ENCODE measurements at regions not wholly inside any gene's neighbourhood (a gene's known extent, or its start where the extent isn't known, plus 50 kb on each side); places are given as distances from the start of the nearest gene placed in this dataset.

DNA sequence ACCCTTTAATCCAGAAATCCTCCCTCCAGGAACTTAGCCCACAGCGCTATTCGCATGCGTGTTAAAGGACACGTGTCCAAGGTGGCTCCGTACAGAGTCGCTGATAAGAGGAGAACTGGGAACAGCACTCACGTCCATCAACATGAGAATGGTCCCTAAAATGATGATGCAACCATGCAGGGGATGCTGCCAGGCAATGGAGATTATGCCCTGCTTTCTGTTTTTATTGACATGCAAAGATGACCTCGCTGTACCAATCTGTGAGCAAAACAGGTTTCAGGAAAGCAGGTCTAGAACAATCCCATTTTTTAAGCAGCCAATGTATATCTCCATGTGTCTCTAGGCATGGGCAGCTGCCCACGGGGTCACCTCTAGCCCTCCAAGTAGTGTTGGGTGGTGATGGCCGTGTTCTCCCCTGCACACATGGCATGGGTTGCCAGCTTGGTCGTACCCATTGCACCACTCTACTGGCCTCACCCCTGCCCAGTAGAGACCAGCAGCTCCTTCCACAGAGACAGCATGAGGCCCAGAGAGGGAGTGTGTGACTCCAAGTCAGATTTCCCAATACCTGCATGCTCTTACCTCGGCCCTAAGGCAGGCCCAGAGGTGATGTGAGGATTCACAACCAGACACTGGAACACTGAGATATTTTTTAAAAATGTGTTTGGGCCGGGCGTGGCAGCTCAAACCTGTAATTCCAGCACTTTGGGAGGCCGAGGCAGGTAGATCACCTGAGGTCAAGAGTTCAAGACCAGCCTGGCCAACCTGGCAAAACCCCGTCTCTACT lies 68.3 kb upstream of the LINC01488 start:
- DNase-seq (ENCODE audit: low spot score in 2 of 2): no peak
- no peaks in the 10 kb centered on the region for H3K36me3 ChIP-seq (replicated peaks)
- no peaks in the 10 kb centered on the region for H3K4me1 ChIP-seq
- in situ Hi-C loops (cut with MboI; ENCODE audit: low sequenced_read_pairs): no loop called here
- H3K9me3 ChIP-seq: no peaks in the 10 kb centered on the region
- H3K4me3 ChIP-seq: no peak overlapping the region
- H3K27me3 ChIP-seq (ENCODE audit: low read depth): no peaks in the 10 kb centered on the region

DNA sequence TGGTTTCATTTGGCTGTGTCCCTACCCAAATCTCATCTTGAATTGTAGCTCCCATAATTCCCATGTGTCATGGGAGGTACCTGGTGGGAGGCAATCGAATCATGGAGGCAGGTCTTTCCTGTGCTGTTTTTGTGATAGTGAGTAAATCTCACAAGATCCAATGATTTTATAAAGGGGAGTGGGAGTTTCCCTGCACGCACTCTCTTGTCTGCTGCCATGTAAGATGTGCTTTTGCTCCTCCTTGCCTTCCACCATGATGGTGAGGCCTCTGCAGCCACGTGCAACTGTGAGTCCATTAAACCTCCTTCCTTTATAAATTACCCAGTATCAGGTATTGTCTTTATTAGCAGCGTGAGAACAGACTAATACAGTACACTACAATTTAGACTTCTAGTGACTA lies 67.5 kb upstream of the LINC01488 start:
- Histone ChIP-seq H3K4me3 (no peak overlapping the region), H3K4me1 (no peaks in the 10 kb centered on the region), H3K36me3 (replicated peaks) (no peaks in the 10 kb centered on the region), H3K27me3 (ENCODE audit: low read depth) (no peaks in the 10 kb centered on the region), H3K9me3 (no peaks in the 10 kb centered on the region)
- DNase-seq (ENCODE audit: low spot score in 2 of 2): no peak
- in situ Hi-C loops (cut with MboI; ENCODE audit: low sequenced_read_pairs): no loop called here

DNA sequence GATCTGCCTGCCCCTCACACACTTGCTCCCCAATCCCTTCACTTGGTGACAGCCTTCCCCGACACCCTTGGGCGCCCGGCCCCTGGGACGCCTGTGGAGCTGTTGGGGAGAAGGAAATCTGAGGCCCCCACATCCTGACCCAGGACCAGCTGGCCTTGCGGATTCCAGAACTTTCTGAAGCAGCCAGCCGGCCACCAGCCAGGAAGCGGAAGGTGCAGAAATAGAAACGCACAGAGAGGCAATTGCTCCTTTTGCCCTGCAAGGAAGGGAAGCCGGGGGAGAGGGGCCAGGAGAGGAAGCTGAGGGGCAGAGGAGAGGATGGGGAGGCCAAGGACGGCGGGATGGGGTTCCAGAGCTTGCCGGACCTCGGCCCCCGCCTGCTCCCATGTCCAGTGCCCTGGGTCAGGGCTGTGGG lies 66.7 kb upstream of the LINC01488 start:
- DNase-seq (ENCODE audit: low spot score in 2 of 2): no peak
- in situ Hi-C loops (cut with MboI; ENCODE audit: low sequenced_read_pairs): no loop called here
- Histone ChIP-seq H3K4me1 (no peaks in the 10 kb centered on the region), H3K36me3 (replicated peaks) (no peaks in the 10 kb centered on the region), H3K9me3 (no peaks in the 10 kb centered on the region), H3K4me3 (no peak overlapping the region), H3K27me3 (ENCODE audit: low read depth) (no peaks in the 10 kb centered on the region)

DNA sequence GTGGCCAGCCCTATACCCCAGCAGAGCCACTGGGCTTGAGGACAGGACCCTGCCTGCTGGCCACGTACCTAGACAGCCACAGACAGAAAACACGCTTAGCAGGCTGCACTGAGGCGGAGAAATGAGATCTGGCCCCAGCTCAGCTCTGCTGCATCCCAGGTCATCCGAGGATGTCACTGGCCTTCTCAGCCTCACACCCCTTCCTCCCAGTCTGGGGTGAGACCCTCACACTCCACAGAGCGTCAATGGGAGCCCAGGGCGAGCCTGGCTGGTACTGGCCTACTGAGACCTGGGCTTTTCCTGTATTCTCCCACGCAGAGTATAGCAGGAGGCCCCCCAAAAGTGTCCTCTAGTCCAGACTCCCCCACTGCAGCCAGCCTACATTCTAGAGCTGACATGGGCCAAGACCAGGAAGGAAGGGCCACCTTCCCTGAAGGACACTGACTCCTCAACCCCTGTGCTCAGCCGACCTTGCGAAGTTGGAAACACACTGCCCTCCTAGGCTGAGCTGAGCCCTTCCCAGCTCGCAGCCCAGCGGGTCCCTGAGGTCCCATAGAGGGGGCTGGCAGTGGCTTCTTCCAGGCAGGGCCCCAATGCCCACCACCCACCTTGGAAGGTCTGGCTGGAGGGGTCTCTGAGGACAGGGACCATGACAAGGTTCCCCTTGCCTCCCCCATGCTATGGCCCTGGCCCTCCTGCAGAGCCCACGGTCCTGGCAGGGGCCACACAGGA lies 65.9 kb upstream of the LINC01488 start:
- Histone ChIP-seq H3K4me1 (no peaks in the 10 kb centered on the region), H3K4me3 (no peak overlapping the region), H3K36me3 (replicated peaks) (no peaks in the 10 kb centered on the region), H3K9me3 (no peaks in the 10 kb centered on the region), H3K27me3 (ENCODE audit: low read depth) (no peaks in the 10 kb centered on the region)
- in situ Hi-C loops (cut with MboI; ENCODE audit: low sequenced_read_pairs): no loop called here
- DNase-seq (ENCODE audit: low spot score in 2 of 2): no peak

DNA sequence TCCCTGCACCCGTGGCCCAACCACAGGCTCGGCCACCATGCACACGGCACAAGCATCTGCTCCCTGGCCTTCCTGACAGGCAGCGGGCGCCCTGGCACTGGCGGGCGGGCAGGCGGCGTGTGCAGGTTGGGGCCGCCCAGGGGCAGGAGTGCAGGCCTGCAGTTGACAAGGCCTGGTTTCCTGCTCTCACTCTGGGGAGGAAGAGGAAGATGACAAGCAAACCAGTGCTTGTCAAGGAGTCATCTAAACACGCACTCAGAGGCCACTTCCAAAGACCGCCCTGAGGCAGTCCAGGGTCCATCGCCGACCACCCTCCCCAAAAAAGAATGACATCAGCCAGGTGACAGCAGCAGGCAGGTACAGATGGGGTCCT lies 65.3 kb upstream of the LINC01488 start:
- H3K9me3 ChIP-seq: no peaks in the 10 kb centered on the region
- in situ Hi-C loops (cut with MboI; ENCODE audit: low sequenced_read_pairs): no loop called here
- H3K4me1 ChIP-seq: no peaks in the 10 kb centered on the region
- H3K4me3 ChIP-seq: no peak overlapping the region
- no peaks in the 10 kb centered on the region for H3K27me3 ChIP-seq (ENCODE audit: low read depth)
- H3K36me3 ChIP-seq (replicated peaks): no peaks in the 10 kb centered on the region
- DNase-seq (ENCODE audit: low spot score in 2 of 2): no peak

DNA sequence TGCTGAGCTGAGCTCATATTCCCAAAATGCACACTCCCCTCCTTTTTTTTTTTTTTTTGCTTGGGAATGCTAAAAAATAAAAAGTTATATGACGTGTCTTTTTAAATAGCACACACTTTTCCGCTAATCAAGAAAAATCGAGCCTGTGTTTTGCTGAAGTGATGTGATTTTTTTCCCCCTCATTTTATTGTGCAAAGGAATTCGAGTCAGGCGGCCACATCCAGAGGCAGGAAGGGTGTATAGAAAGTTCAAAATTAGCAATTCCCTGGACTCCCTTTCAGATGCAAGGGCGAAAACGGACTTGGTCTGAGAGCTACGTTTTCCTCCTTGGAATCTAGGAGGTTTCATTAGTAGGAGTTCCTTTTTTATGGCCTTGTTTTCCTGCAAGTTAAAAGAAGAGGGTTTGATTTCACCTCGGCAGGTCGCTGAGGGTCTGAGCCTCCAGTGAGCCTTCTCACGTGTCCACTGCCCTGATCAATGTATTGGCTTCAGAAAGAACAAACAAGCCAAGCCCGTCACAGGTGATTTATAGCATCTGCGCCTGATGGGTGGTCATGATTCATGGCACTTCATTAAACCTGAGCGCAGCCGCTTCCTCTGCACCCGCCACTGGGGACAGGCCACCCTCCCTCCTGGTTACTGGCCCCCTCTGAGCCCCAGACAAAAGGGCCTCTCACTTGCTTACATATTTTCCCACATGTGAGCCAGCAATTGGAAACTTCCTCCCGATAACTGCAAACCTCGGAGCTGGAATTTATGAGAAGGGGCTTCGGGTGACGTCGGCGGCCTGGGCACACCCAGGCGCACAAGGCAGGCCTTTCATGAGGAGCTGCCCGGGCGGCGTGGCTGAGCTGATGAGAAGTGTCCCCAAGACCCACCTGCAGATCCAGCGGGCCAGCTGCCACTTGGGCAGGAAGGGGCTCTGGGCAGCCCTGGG lies 64.4 kb upstream of the LINC01488 start:
- Histone ChIP-seq H3K27me3 (ENCODE audit: low read depth) (no peaks in the 10 kb centered on the region), H3K4me1 (no peaks in the 10 kb centered on the region), H3K4me3 (no peak overlapping the region), H3K9me3 (no peaks in the 10 kb centered on the region), H3K36me3 (replicated peaks) (no peaks in the 10 kb centered on the region)
- in situ Hi-C loops (cut with MboI; ENCODE audit: low sequenced_read_pairs): no loop called here
- no peak for DNase-seq (ENCODE audit: low spot score in 2 of 2)

DNA sequence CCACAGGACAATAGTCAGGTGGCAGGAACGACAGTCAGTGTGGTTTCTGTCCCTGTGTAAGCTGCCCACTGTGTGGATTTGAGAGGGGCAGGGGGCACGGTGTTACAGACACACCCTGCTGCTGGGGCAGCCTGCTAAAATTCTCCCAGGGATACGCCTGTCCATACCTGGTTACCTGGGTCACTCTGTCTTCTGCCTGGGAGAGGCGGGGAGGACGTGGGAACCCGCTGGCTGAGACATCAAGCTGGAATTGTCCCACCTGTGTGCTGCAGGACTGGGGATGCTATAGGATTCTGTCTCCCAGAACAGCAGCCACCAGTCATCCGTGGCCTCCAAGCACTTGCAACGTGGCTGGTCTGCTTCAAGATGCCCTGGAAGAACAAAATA lies 63.8 kb upstream of the LINC01488 start:
- no peaks in the 10 kb centered on the region for H3K27me3 ChIP-seq (ENCODE audit: low read depth)
- no peaks in the 10 kb centered on the region for H3K36me3 ChIP-seq (replicated peaks)
- in situ Hi-C loops (cut with MboI; ENCODE audit: low sequenced_read_pairs): no loop called here
- H3K4me1 ChIP-seq: no peaks in the 10 kb centered on the region
- no peak overlapping the region for H3K4me3 ChIP-seq
- no peak for DNase-seq (ENCODE audit: low spot score in 2 of 2)
- no peaks in the 10 kb centered on the region for H3K9me3 ChIP-seq

DNA sequence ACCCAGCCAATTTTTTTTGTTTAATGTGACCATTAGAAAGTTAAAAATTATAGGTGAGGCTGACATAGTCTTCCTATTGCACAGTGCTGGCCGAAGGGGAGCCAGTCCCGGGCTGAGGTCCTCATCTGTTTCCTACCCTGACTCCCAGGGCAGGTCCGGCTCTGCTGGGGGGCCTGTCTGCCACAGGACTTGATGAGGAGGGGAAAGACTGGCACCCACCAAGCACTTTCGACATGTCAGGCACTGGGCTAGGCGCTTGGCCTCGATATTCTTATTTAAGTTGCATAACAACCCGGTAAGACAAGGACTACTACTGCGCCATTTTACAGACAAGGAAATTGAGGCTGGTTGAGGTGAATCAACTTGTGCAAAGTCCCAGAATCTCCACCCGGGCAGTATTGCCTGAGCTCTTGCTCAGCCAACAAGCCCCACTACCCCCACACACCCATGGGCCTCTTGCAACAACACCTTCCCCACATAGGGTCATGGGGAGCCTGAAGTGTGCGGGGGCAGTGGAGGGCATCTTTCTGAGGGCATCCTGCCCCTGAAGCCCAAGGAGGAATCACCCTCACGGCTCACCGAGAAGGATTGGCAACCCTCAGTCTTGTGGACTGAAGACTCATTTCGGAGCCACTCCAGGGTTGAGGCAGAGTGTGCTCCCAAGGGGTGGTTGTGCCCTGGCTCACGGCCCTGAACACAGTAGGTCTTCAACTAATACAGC lies 62.7 kb upstream of the LINC01488 start:
- H3K27me3 ChIP-seq (ENCODE audit: low read depth): no peaks in the 10 kb centered on the region
- no peaks in the 10 kb centered on the region for H3K36me3 ChIP-seq (replicated peaks)
- H3K4me3 ChIP-seq: no peak overlapping the region
- no peaks in the 10 kb centered on the region for H3K4me1 ChIP-seq
- no peaks in the 10 kb centered on the region for H3K9me3 ChIP-seq
- in situ Hi-C loops (cut with MboI; ENCODE audit: low sequenced_read_pairs): no loop called here
- DNase-seq (ENCODE audit: low spot score in 2 of 2): no peak

DNA sequence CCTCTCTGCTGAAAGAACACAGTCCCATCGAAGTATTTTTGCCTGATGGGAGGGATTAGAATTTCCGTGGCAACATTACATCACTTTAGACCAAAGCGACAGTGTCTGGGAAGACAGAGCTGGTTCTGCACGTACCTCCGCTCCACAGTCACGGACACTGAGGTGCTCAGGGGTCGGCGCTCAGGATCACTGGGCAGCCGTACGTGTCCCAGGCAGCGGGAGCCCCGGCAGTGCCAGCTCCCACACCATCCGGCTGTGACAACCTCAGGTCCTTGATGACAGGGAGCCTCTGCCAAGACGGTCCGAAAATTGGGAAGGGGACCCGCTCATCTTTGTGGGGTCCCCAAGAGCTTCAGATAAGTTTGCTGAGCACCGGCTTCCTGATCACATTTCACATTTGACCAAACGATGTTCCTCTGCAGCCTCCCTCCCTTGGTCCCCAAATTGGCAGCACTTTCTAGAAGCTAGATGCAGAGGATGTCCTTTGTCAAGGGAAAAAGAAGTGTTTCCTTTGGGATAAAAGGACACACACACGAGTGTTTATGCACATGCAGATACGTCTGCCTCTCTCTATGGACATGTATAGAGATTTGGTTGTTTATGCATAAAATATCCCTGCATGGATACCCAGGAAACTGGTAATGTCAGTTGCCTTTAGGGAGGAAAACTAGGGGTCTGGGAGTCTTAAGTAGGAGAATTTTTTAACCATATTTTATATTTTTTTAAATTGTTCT lies 61.6 kb upstream of the LINC01488 start:
- DNase-seq (ENCODE audit: low spot score in 2 of 2): no peak
- no peaks in the 10 kb centered on the region for H3K27me3 ChIP-seq (ENCODE audit: low read depth)
- in situ Hi-C loops (cut with MboI; ENCODE audit: low sequenced_read_pairs): no loop called here
- no peak overlapping the region for H3K4me3 ChIP-seq
- no peaks in the 10 kb centered on the region for H3K36me3 ChIP-seq (replicated peaks)
- no peaks in the 10 kb centered on the region for H3K4me1 ChIP-seq
- peaks cover 4% of the 10 kb centered on the region for H3K9me3 ChIP-seq

DNA sequence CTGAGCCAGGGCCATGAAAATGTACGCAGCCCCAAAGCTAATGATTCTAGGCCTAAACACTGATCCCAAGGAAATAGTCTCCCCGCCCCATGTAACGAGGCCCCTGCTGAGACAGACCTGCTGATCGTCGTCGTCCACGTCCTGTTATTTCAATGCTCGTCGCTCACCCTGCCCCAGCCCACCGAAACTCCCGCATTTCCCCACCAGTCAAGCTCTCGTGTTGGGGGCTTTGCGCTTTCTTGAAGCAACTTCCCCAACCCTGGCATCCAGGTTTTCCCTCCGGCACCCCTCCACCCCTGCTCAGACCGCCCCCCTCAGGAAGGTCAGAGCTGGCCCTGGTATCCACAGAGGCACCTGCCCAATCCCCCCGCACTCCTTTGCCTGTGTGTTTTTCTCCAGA lies 58.8 kb upstream of the LINC01488 start:
- Histone ChIP-seq H3K36me3 (replicated peaks) (no peaks in the 10 kb centered on the region), H3K4me1 (no peaks in the 10 kb centered on the region), H3K27me3 (ENCODE audit: low read depth) (no peaks in the 10 kb centered on the region), H3K4me3 (no peak overlapping the region), H3K9me3 (peaks cover 5% of the 10 kb centered on the region)
- in situ Hi-C loops (cut with MboI; ENCODE audit: low sequenced_read_pairs): no loop called here
- no peak for DNase-seq (ENCODE audit: low spot score in 2 of 2)

DNA sequence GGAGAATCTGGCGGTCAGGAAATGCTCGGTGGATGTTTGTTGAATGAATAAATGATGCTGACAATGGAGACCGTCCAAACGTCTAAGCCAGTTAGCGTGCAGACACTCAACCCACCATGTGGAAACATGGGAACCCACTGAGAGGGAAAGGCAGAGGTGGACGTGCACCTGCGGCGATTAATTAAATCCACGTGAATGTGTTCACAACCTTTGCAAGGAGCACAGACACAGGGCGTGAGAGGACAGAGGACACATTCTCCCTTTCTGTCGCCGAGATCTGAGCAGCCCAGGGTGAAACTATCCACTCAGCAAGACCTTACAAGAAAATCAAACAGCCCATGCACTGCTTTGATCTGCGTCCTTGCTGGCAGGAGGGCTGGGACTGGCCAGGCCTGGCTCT lies 58.3 kb upstream of the LINC01488 start:
- Histone ChIP-seq H3K9me3 (peaks cover 5% of the 10 kb centered on the region), H3K27me3 (ENCODE audit: low read depth) (no peaks in the 10 kb centered on the region), H3K36me3 (replicated peaks) (no peaks in the 10 kb centered on the region), H3K4me3 (no peak overlapping the region), H3K4me1 (no peaks in the 10 kb centered on the region)
- in situ Hi-C loops (cut with MboI; ENCODE audit: low sequenced_read_pairs): no loop called here
- DNase-seq (ENCODE audit: low spot score in 2 of 2): no peak

DNA sequence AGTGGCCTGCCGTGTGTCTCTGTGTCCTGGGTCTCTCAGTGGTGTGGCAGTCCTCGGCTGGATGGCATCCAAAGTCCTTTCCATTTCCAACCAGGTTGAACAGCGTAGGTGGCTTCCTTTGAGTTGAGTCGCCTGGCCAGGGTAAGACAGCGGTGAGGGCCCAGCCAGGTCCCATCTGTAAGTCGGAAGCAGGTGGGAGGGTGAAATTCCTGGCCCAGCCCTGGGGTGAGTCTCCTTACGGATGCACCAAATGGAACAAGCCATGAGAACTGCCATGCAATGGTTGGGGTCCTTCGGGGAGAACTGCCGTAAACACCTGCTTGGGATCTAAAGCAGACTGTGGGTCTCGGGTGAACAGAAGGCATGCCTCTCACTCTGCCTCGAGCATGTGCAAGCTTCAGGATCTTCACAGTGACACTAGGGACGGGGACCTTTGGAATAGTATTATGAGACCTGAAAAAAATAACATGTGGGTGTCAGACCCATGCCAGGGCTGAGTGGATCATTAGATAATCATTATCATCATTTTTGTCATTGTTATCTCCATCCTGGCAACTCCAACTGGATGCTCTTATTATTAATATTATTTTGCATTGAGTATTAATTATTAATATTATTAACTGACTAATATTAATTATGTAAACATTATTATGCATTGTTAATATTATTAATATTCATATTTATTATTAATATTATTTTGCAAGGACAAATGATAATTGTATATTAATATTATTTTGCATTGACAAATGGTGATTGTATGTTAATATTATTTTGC lies 57.7 kb upstream of the LINC01488 start:
- H3K9me3 ChIP-seq: peaks cover 5% of the 10 kb centered on the region
- H3K27me3 ChIP-seq (ENCODE audit: low read depth): no peaks in the 10 kb centered on the region
- no peak for DNase-seq (ENCODE audit: low spot score in 2 of 2)
- no peak overlapping the region for H3K4me3 ChIP-seq
- H3K36me3 ChIP-seq (replicated peaks): no peaks in the 10 kb centered on the region
- in situ Hi-C loops (cut with MboI; ENCODE audit: low sequenced_read_pairs): no loop called here
- H3K4me1 ChIP-seq: no peaks in the 10 kb centered on the region
